K562 (cell line): ENCODE measurements at regions not wholly inside any gene's neighbourhood (a gene's known extent, or its start where the extent isn't known, plus 50 kb on each side); places are given as distances from the start of the nearest gene placed in this dataset.

Source experiments
- ATAC-seq: fragments of 200-7000 bp; cut with Tn5 transposase; 3 replicates; pipeline ENCODE4 v1.9.1; 2020; ENCODE audit warnings: moderate library complexity
- BruUV-seq: library from RNA; stranded (reverse); fragments of 400-500 nt; replicated peaks from 2 replicates; lab custom pipeline; 2021; lab: Mats Ljungman, UMichigan
- CTCF ChIA-PET: fragments of 300-600 bp; formaldehyde crosslinking; extraction: SDS; loops from one replicate; lab custom pipeline; 2021; ENCODE audit warnings: low intra/inter-chr PET ratio; lab: Yijun Ruan, JAX
- POLR2A ChIA-PET: fragments of 300-600, 350-650 bp; sonication (Branson Sonifier 250); formaldehyde crosslinking; extraction: SDS; loops from one replicate; lab custom pipeline; 2021; ENCODE audit warnings: antibody characterized with exemption, inconsistent platforms; lab: Yijun Ruan, JAX
- DNase-seq, 4 experiments: peaks; one replicate each; pipeline versions ENCODE4 v3.0.0 to v3.0.0-alpha.2; 2011 to 2018; ENCODE audit warnings: low spot score in 3 of 4, mixed read lengths in 3 of 4; ENCODE audit errors: extremely low read depth in 1 of 4
- FAIRE-seq: peaks from 2 replicates; lab custom pipeline; 2011; peaks lifted over from hg19 to GRCh38; lab: Jason Lieb, UNC
- H2AFZ ChIP-seq: 2 replicates; pipeline ENCODE4 v1.6.0; 2011; ENCODE audit warnings: low read depth, low read length, control low read depth, inconsistent platforms
- H3K27ac ChIP-seq: fragments of 200-600 bp; 3 replicates; pipeline ENCODE4 v1.8.0; 2011; ENCODE audit warnings: low read depth, mild to moderate bottlenecking, control low read depth, inconsistent platforms, low read length, moderate library complexity, mixed read lengths; ENCODE audit errors: extremely low read depth
- H3K27me3 ChIP-seq, 2 experiments: fragments of 300-600 bp in 1 of 2; 2 replicates in 1 of 2; 3 replicates in 1 of 2; pipeline versions ENCODE4 v1.6.0 to v1.8.0; 2011; ENCODE audit warnings: inconsistent platforms in 2 of 2, low read length in 2 of 2, mild to moderate bottlenecking in 1 of 2, mixed read lengths in 1 of 2, moderate library complexity in 1 of 2; ENCODE audit not compliant: control insufficient read depth in 2 of 2, insufficient read depth in 2 of 2
- H3K36me3 ChIP-seq: fragments of 300-600 bp; 3 replicates; pipeline ENCODE4 v1.8.0; 2011; ENCODE audit warnings: mild to moderate bottlenecking, low read length, inconsistent platforms; ENCODE audit not compliant: control insufficient read depth, insufficient read depth
- H3K4me1 ChIP-seq, 2 experiments: fragments of 200-600 bp in 1 of 2; replicated peaks in 1 of 2; 2 replicates in 1 of 2; 3 replicates in 1 of 2; pipeline versions ENCODE4 v1.5.1 to v1.8.0; 2011; ENCODE audit warnings: inconsistent platforms in 2 of 2, low read length in 2 of 2, mild to moderate bottlenecking in 1 of 2, mixed read lengths in 1 of 2, moderate library complexity in 1 of 2; ENCODE audit not compliant: control insufficient read depth in 2 of 2, insufficient read depth in 2 of 2
- H3K4me2 ChIP-seq: 2 replicates; pipeline ENCODE4 v1.6.1; 2011; ENCODE audit warnings: low read length, control low read depth, inconsistent platforms, mixed read lengths; ENCODE audit not compliant: insufficient read depth
- H3K4me3 ChIP-seq: fragments of 200-600 bp; sonication (generic), shearing (Covaris generic); 2 replicates; pipeline ENCODE4 v1.5.1; 2016; ENCODE audit warnings: control low read depth, inconsistent platforms
- H3K79me2 ChIP-seq: fragments of 200-600 bp; 3 replicates; pipeline ENCODE4 v1.8.0; 2011; ENCODE audit warnings: low read length, inconsistent platforms; ENCODE audit not compliant: control insufficient read depth, insufficient read depth
- H3K9ac ChIP-seq, 2 experiments: 2 replicates each; pipeline versions ENCODE4 v1.6.0 to v1.6.1; 2011; ENCODE audit warnings: low read depth in 2 of 2, low read length in 2 of 2, control low read depth in 1 of 2, inconsistent platforms in 1 of 2, mild to moderate bottlenecking in 1 of 2, mixed read lengths in 1 of 2; ENCODE audit not compliant: insufficient read depth in 1 of 2
- H3K9me1 ChIP-seq: one replicate; pipeline ENCODE4 v1.6.0; 2011; ENCODE audit warnings: inconsistent platforms, mild to moderate bottlenecking, low read length, moderate library complexity; ENCODE audit not compliant: control insufficient read depth, insufficient read depth
- H3K9me3 ChIP-seq: replicated peaks from 2 replicates; pipeline ENCODE4 v1.5.1; 2011; ENCODE audit warnings: low read depth, low read length, inconsistent platforms; ENCODE audit not compliant: control insufficient read depth, insufficient read depth
- H4K20me1 ChIP-seq: replicated peaks from 2 replicates; pipeline ENCODE4 v1.6.1; 2011; ENCODE audit warnings: low read length, inconsistent platforms, mixed read lengths; ENCODE audit not compliant: control insufficient read depth, insufficient read depth
- BHLHE40 ChIP-seq: IDR thresholded peaks from 2 replicates; pipeline ENCODE4 v1.6.1; 2011; ENCODE audit warnings: low read length, improper control_type of control experiment
- CTBP1 ChIP-seq: fragments of 450-650 bp; IDR thresholded peaks from 2 replicates; pipeline ENCODE4 v1.6.1; 2016; ENCODE audit warnings: borderline replicate concordance
- FOS ChIP-seq: IDR thresholded peaks from 3 replicates; pipeline ENCODE4 v1.6.1; 2011; ENCODE audit not compliant: insufficient read length; ENCODE audit errors: extremely low read depth
- GABPB1 ChIP-seq: sonication (generic); formaldehyde crosslinking; IDR thresholded peaks from 2 replicates; pipeline ENCODE4 v1.8.0; 2022; ENCODE audit warnings: mild to moderate bottlenecking, missing genetic modification reagents
- HDAC2 ChIP-seq: fragments of 450-650 bp; IDR thresholded peaks from 2 replicates; pipeline ENCODE4 v1.6.1; 2016; ENCODE audit warnings: mild to moderate bottlenecking
- KLF1 ChIP-seq: fragments of 450-650 bp; IDR thresholded peaks from 2 replicates; pipeline ENCODE4 v1.6.1; 2016; ENCODE audit warnings: missing genetic modification characterization, missing compliant biosample characterization
- KLF13 ChIP-seq: fragments of 450-650 bp; IDR thresholded peaks from 2 replicates; pipeline ENCODE4 v1.6.1; 2016; ENCODE audit warnings: missing genetic modification characterization, low read depth, mild to moderate bottlenecking, missing compliant biosample characterization, moderate library complexity, borderline replicate concordance
- MAFK ChIP-seq: IDR thresholded peaks from 2 replicates; pipeline ENCODE4 v1.6.1; 2011; ENCODE audit warnings: low read length, improper control_type of control experiment
- MEF2A ChIP-seq: IDR thresholded peaks from 2 replicates; pipeline ENCODE4 v1.6.1; 2011; ENCODE audit warnings: low read depth, mild to moderate bottlenecking, low read length, moderate library complexity; ENCODE audit not compliant: control insufficient read depth
- MEF2D ChIP-seq: conservative IDR thresholded peaks from 2 replicates; pipeline ENCODE4 v1.6.1; 2016; ENCODE audit warnings: low read depth, missing genetic modification characterization, missing compliant biosample characterization
- RBM39 ChIP-seq: fragments of 200-400 bp; formaldehyde crosslinking; optimal IDR thresholded peaks from 2 replicates; pipeline ENCODE3; 2018; ENCODE audit warnings: low read depth, low read length
- SETDB1 ChIP-seq: IDR thresholded peaks from one replicate; pipeline ENCODE4 v1.6.1; 2012; ENCODE audit warnings: low read length, control low read depth, inconsistent platforms
- SNIP1 ChIP-seq: fragments of 450-650 bp; IDR thresholded peaks from 2 replicates; pipeline ENCODE4 v1.7.1; 2017; ENCODE audit warnings: low read depth, mild to moderate bottlenecking
- ZNF239 ChIP-seq: fragments of 250-450 bp; sonication (Bioruptor Pico); IDR thresholded peaks from 2 replicates; pipeline ENCODE4 v1.4.0; 2020; ENCODE audit warnings: mild to moderate bottlenecking
- ZNF76 ChIP-seq: fragments of 250-450 bp; sonication (Bioruptor Pico); IDR thresholded peaks from 2 replicates; pipeline ENCODE4 v1.4.0; 2020; ENCODE audit warnings: mild to moderate bottlenecking, moderate library complexity, borderline replicate concordance
- in situ Hi-C: fragments of 300-500 bp; cut with MboI; formaldehyde crosslinking; loops from 4 replicates; pipeline ENCODE4 v1.15.0; 2018; ENCODE audit warnings: inconsistent platforms, mixed read lengths
- intact Hi-C: fragments of 100-400 bp; cut with micrococcal nuclease; formaldehyde crosslinking; loops from 2 replicates; pipeline ENCODE4 v1.14.2; 2022
- TF ChIP-seq, protein P1 (sequence below): fragments of 250-450 bp; sonication (Bioruptor Pico); IDR thresholded peaks from 2 replicates; pipeline ENCODE4 v1.5.0; 2021
- TF ChIP-seq, protein P2 (sequence below): fragments of 250-450 bp; sonication (Bioruptor Pico); IDR thresholded peaks from 2 replicates; pipeline ENCODE4 v1.8.0; 2021; ENCODE audit warnings: moderate library complexity, mild to moderate bottlenecking, inconsistent platforms
- TF ChIP-seq, protein P3 (sequence below): fragments of 450-650 bp; conservative IDR thresholded peaks from 2 replicates; pipeline ENCODE4 v1.6.1; 2016; ENCODE audit warnings: missing genetic modification characterization, low read depth, mild to moderate bottlenecking, control low read depth, missing compliant biosample characterization

DNA sequence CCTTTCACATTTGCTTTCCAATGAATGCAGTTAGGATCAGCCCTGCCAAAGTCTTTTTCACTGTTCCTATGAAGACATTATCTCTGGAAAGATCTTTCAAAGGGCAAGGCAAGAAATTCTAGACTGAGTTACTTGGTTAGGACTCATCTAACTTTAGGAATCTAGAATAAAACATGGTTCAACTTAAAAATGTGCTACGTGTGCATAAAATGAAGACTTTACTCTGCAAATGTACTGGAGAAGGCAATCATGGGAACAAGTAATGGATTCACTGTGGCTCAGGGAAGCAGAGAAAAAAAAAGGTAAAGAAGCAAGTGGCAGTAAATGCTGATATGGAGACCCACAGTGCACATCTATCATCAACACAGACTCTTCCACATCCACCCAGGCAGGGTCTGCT, 297.4 kb downstream of the HNRNPD start (continued):
- TF ChIP-seq MAFK, result peak; percentile 47

DNA sequence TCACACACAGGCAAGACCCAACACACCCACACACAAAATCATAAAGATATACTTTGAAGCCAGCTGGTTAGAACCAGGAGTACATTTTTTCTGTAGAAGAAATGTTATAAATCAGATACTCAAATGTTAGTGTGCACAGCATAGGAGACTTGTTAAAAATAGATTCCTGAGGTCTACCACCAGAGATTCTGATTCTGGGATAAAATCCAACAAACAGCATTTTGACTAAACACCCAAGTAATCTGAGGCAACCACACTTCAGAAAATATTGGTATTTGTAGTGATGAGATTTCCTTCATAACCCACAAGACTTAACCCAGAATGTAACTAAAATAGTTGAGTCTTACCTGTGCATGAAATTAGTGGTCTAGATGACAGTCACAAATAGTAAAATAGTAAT, 301.8 kb downstream of the HNRNPD start:
- FAIRE-seq, result no peak
- Histone ChIP-seq H2AFZ (no peak overlapping the region), H3K36me3 (no peaks in the 10 kb centered on the region), H3K4me2 (no peak overlapping the region), H3K27ac (no peak overlapping the region), H3K9ac (no peak overlapping the region), H3K9me3 (no peaks in the 10 kb centered on the region), H4K20me1 (no peaks in the 10 kb centered on the region), H3K79me2 (no peaks in the 10 kb centered on the region), H3K4me3 (no peak overlapping the region), H3K27me3 (peaks cover 0 to 6% of the 10 kb centered on the region in 2 experiments; a peak in 1 of 5 replicates), H3K4me1 (no peaks in the 10 kb centered on the region), H3K9me1 (no peaks in the 10 kb centered on the region)
- in situ Hi-C loops, result no loop called here
- intact Hi-C loops, result no loop called here
- POLR2A ChIA-PET, result no interaction called here
- CTCF ChIA-PET, result no interaction called here
- BruUV-seq, result no TSS peak
- TF ChIP-seq, protein P1, sequence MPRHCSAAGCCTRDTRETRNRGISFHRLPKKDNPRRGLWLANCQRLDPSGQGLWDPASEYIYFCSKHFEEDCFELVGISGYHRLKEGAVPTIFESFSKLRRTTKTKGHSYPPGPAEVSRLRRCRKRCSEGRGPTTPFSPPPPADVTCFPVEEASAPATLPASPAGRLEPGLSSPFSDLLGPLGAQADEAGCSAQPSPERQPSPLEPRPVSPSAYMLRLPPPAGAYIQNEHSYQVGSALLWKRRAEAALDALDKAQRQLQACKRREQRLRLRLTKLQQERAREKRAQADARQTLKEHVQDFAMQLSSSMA (CRISPR knock-in tag), result no peak
- TF ChIP-seq MEF2A (no peak), CTBP1 (no peak), SNIP1 (no peak), GABPB1 (CRISPR knock-in tag) (no peak), RBM39 (no peak), SETDB1 (no peak), HDAC2 (no peak), KLF13 (tag) (no peak), BHLHE40 (no peak), ZNF76 (CRISPR knock-in tag) (no peak), KLF1 (tag) (no peak), FOS (no peak), MEF2D (tag) (no peak), ZNF239 (CRISPR knock-in tag) (no peak)
- TF ChIP-seq, protein P2, sequence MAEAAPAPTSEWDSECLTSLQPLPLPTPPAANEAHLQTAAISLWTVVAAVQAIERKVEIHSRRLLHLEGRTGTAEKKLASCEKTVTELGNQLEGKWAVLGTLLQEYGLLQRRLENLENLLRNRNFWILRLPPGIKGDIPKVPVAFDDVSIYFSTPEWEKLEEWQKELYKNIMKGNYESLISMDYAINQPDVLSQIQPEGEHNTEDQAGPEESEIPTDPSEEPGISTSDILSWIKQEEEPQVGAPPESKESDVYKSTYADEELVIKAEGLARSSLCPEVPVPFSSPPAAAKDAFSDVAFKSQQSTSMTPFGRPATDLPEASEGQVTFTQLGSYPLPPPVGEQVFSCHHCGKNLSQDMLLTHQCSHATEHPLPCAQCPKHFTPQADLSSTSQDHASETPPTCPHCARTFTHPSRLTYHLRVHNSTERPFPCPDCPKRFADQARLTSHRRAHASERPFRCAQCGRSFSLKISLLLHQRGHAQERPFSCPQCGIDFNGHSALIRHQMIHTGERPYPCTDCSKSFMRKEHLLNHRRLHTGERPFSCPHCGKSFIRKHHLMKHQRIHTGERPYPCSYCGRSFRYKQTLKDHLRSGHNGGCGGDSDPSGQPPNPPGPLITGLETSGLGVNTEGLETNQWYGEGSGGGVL (CRISPR knock-in tag), result no peak
- TF ChIP-seq, protein P3, sequence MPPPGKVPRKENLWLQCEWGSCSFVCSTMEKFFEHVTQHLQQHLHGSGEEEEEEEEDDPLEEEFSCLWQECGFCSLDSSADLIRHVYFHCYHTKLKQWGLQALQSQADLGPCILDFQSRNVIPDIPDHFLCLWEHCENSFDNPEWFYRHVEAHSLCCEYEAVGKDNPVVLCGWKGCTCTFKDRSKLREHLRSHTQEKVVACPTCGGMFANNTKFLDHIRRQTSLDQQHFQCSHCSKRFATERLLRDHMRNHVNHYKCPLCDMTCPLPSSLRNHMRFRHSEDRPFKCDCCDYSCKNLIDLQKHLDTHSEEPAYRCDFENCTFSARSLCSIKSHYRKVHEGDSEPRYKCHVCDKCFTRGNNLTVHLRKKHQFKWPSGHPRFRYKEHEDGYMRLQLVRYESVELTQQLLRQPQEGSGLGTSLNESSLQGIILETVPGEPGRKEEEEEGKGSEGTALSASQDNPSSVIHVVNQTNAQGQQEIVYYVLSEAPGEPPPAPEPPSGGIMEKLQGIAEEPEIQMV (tag), result no peak
- TF ChIP-seq, all 486 proteins: peak for 0
- no peak for ATAC-seq
- DNase-seq, result no peak
